ENCODE measurements at regions not wholly inside any gene's neighbourhood (a gene's known extent, or its start where the extent isn't known, plus 50 kb on each side); places are given as distances from the start of the nearest gene placed in this dataset.
"Not testable (repeated sequence)": the region's sequence is repeated elsewhere in the genome, so short reads cannot be mapped to it uniquely, and the experiment has no call there.

GRCh38 chr5:5783021-5783420 lies 360.5 kb downstream of the ICE1 start:
- no peak for DNase-seq

- no peak for DNase-seq
Measured at GRCh38 chr5:5782402-5782801, 359.9 kb downstream of the ICE1 start.

- DNase-seq: no peak
Measured at GRCh38 chr5:5781335-5781734, 358.9 kb downstream of the ICE1 start.

GRCh38 chr5:5780253-5780652 lies 357.8 kb downstream of the ICE1 start:
- DNase-seq: no peak

DNA sequence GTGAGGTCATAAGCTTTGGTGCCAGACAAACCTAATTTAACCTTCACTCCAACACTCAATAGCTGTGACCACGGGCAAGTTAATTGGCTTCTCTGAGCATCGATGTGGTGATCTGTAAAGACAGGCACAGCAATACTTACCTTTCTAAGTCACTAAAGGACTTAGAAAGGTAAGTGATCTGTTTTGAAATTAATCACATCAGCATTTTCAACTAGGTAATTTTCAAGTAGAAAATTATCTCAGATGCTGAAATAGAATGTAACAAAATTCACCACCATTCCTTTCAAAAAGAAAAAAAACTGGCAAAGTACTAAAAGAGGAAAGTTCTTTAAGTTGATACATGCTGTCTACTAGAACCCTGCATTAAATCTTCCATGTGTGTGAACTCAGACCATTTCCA lies 354.5 kb downstream of the ICE1 start:
- no peak for DNase-seq

DNA sequence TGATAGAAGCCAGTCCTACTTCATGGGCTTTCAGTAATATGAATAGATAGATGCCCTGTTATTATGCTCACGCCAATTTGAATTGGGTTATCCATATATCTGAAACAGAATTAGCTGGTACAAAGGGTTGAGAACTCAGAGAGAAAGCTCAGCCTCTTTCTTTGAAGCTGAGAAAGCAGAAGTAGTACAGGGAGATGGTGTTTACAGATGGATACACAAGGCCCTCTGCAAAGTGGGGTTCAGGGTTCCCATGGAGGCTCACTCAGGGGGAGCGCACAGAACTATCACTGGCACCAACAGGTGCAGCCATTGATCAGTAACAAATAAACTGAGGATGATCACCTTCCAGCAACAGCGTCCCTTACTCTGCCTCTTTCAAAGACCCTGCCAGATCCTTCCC lies 349.7 kb downstream of the ICE1 start:
- DNase-seq: no peak

GRCh38 chr5:5770825-5771224 lies 348.3 kb downstream of the ICE1 start:
- no peak for DNase-seq

GRCh38 chr5:5767286-5767928 lies 344.9 kb downstream of the ICE1 start:
- no peak for DNase-seq

DNA sequence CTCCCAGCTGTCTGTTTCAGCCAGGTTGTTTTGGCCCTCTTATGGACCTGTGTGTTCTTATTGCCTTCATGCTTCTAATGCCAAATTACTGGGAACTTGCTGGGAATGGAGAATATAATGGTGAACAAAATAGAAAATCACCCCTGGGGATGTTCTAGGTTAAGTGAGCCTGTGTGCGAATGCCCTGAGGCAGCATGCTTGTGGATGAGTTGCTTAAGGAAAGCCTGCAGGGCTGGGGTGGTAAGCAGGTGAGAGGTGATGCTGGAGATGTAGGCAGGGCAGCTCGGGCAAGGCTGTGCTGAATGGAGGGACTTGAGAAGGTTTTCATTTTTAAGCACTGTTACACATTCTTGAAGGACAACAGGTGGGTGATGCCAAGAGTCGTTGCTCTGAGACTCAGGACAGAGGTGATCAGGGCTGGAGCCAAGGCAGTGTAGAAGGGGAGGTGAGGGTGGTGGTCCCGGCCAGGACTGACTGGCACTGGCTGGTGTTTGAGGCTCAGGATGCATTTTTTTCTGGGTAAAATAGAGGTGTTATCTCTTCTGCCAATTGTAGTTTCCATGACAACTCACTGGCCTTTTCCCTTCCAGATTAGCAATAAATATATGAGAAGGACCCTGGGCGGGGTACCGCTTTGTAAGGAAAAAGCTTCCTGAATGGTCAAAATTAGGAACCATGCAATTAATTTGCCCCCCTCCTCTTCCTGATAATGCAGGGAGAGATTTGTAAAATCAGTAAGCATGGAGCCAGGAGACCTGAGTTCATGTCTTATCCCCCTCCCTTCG lies 342.8 kb downstream of the ICE1 start:
- DNase-seq: no peak

DNA sequence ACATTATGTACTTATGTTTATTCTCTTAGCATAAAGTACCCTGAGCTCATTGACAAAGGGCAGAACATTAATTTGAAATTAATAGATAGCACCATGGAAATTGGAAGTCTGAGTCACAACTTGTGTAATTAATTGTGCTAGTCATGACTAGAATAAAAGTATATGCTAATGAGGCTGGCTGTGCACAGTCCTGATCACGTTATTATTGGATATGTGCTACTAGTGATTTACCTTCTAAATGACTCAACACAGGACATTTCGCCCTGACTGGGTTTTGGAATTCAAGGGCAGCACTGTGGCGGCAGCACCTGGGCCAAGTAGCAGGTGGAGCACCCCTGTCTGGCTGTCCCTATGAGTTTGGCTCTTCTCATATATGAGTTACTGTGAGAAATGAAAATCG lies 341.8 kb downstream of the ICE1 start:
- DNase-seq: no peak

DNA sequence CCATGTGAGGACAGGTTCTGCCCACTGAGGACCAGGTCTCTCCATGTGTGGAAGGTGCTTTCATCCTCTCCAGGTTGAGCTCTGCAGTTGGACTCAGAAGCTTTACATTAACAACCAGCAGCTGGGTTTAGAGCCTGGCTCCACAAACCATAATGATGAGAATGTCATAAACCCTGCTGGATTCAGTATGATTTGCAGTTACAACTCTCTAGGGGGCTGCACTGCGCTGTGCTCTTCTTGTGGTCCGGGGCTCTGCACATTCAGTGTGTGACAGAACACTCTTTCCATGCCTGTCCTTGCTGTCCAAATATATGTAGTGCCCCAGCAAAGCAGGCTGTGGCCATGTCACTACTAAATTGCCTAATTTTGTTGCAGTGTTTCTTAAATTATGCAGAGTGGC lies 334.3 kb downstream of the ICE1 start:
- no peak for DNase-seq

DNA sequence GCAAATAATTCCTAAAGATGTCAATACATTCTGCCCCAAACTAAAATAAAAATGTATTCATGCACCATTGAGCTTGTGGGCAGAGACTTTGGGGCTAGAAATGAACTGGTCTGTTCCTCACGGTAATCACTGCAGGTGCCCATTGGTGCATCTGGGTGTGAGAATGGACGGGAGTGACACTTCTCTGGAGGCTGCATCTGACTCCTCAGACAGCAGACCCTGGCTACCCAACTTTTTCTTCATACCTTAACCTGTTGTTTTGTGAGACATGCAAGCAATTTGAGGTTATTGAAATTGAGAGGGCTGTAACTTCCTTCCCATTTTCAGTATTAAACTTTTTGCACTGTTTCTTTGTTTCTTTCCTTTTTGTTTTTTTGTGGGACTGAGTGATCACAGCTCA lies 333.4 kb downstream of the ICE1 start:
- DNase-seq: no peak

DNA sequence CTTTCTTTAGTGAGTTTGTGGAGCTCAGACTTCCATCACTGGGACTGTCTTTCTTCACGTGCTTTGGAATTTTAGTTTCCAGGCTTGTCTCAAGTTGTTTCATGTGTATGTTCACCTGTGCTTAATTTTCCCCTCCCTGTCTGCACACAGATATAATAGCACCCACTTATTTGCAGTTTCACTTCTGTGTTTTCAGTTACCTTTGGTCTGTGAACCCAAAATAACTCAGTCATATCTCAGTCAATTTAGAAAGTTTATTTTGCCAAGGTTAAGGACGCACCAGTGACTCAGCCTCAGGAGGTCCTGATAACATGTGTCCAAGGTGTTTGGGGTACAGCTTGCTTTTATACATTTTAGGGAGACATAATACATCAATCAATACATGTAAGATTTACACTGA lies 330.4 kb downstream of the ICE1 start:
- no peak for DNase-seq

- DNase-seq: no peak
Measured at GRCh38 chr5:5751987-5752386, 329.5 kb downstream of the ICE1 start.

DNA sequence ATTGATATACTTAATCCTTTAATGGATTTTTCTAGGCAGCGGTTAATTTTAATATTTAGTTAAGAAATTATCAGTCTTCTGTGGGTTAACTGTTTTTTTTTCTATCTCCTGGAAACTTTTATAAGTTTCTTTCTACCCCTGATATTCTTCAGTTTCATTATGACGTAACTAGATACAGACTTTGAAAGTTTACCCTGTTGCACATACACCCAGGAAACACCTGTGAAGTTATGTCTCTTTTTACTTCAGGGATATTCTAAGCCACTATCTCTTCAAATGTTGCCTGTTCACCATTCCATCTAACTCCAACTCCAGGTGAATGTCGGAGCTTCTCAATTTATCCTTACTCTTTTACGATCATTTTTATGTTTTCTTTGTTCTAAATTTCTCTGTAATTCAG lies 329.0 kb downstream of the ICE1 start:
- no peak for DNase-seq

DNA sequence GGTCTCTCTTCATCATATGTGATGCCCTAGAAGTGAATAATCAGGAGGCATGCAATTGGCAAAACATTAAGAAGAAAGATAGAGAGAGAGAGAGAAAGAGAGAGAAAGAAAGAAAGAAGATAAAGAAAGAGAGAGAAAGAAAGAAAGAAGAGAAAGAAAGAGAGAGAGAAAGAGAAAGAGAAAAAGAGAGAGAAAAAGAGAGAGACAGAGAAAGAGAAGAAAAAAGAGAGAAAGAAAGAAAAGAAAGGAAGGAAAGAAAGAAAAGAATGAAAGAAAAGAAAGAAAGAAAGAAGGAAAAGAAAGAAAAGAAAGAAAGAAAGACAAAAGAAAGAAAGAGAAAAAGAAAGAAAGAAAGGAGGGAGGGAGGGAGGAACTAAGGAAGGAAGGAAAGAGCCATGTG lies 318.9 kb downstream of the ICE1 start:
- DNase-seq: no peak

GRCh38 chr5:5739490-5739945 lies 317.0 kb downstream of the ICE1 start:
- no peak for DNase-seq

DNA sequence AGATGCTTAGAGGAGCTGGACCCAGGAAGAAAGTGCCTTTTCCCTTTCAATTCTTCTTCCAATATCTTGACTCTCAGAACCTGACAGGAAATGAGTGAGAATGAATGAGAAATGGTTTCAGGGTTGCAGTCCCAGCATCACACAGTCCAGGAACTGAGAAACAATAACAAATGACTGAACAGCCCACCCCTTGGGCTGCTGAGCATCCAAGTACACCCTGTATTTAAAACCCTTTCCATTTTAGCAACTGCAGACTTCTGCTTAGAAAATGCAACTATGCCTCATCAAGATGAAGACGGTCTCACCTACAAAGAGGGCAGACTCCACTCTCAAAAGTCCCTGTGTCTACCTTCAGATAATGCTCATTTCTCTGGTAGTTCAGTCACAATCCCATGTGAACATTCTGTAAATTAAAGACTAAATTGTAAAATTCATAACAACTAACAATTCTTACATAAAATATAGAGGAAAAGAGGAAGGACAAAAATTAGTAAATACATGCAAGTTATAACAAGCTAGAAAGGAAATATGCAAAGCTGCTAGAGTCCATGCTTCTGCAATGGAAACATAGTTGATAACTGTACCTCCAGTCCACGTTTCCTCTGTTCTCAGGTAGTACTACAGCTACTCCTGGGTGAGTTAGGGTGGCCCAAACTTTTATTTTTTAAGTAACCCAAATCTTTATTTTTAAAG lies 316.5 kb downstream of the ICE1 start:
- no peak for DNase-seq

GRCh38 chr5:5736007-5736406 lies 313.5 kb downstream of the ICE1 start:
- no peak for DNase-seq

GRCh38 chr5:5733058-5733457 lies 310.6 kb downstream of the ICE1 start:
- DNase-seq: not testable (repeated sequence)

DNA sequence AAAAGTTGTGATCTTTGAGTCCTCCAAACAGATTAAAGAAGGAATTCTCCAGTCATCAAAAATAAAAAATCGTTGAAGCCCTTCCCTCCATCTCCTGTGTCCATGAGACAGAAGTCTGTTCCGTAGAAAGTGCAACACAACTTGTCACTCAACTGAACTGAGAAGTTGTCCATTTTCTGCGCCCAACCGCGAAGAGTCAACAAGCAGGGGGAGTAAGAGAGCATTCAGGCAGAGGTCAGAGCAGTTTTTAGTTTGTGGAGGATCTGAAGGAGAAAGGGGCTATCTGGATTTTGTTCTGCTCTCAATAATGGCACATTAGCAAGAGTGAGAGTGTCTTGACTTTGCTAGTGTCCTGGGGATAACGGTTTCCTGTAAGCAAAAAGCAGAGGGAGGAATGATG lies 303.9 kb downstream of the ICE1 start:
- no peak for DNase-seq

DNA sequence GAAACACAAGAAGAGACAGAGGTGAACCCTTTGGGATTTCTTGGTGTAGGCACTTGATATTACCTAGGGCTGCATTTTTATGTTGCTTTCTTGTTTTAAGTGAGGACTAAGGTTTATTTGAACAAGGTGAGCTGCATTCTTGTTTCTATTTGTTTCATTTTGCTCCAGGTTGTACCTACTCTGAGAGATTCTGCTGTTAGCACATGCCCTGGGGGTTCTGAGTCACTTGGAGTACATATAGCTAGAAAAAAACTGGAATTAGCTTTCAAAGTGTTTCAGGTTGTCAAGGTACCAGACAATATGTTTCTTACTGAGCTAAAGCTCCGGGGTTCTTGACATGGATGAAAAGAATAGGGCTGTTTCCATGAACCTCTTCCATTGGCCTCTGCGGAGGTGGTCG lies 299.4 kb downstream of the ICE1 start:
- no peak for DNase-seq

- DNase-seq: no peak
Measured at GRCh38 chr5:5719292-5719691, 296.8 kb downstream of the ICE1 start.

GRCh38 chr5:5716665-5717064 lies 294.2 kb downstream of the ICE1 start:
- no peak for DNase-seq

Measured in dermis blood vessel endothelial cell (primary cell).